Neural cell (in vitro differentiated cells): ENCODE measurements at regions not wholly inside any gene's neighbourhood (a gene's known extent, or its start where the extent isn't known, plus 50 kb on each side); places are given as distances from the start of the nearest gene placed in this dataset.

Source experiments
- H2AFZ ChIP-seq: fragments of 200-600, 300-800 bp; sonication (generic), shearing (Covaris generic); 2 replicates; pipeline ENCODE4 v1.6.0; 2014; ENCODE audit warnings: low read depth, mild to moderate bottlenecking, antibody characterized with exemption, low read length, moderate library complexity
- H3F3A ChIP-seq: fragments of 200-600 bp; shearing (Covaris generic); 2 replicates; pipeline ENCODE4 v1.6.1; 2016; ENCODE audit warnings: mild to moderate bottlenecking, moderate library complexity, mixed read lengths, antibody characterized with exemption, low read length; ENCODE audit not compliant: insufficient read depth, poor library complexity, severe bottlenecking
- H3K27ac ChIP-seq: fragments of 200-600, 300-800 bp; sonication (generic), shearing (Covaris generic); 2 replicates; pipeline ENCODE4 v1.5.1; 2014; ENCODE audit warnings: mild to moderate bottlenecking, low read length, moderate library complexity
- H3K27me3 ChIP-seq: fragments of 300-800, 200-600 bp; sonication (generic), shearing (Covaris generic); 2 replicates; pipeline ENCODE4 v1.6.0; 2014; ENCODE audit warnings: mild to moderate bottlenecking, low read depth, low read length, moderate library complexity; ENCODE audit not compliant: insufficient read depth
- H3K36me3 ChIP-seq: fragments of 300-800, 200-600 bp; sonication (generic), shearing (Covaris generic); 2 replicates; pipeline ENCODE4 v1.5.1; 2014; ENCODE audit warnings: mild to moderate bottlenecking, antibody characterized with exemption, low read length, moderate library complexity; ENCODE audit not compliant: insufficient read depth
- H3K4me2 ChIP-seq: fragments of 300-800, 200-600 bp; sonication (generic), shearing (Covaris generic); 2 replicates; pipeline ENCODE4 v1.6.0; 2014; ENCODE audit warnings: mild to moderate bottlenecking, low read length
- H3K4me3 ChIP-seq: fragments of 300-800, 200-600 bp; sonication (generic), shearing (Covaris generic); 2 replicates; pipeline ENCODE4 v1.5.1; 2014; ENCODE audit warnings: mild to moderate bottlenecking, low read length, moderate library complexity
- H3K79me2 ChIP-seq: fragments of 200-600 bp; shearing (Covaris generic); replicated peaks from 2 replicates; pipeline ENCODE4 v1.6.0; 2014; ENCODE audit warnings: mild to moderate bottlenecking, low read length, moderate library complexity; ENCODE audit not compliant: insufficient read depth
- H3K9ac ChIP-seq: fragments of 300-800, 200-600 bp; sonication (generic), shearing (Covaris generic); 2 replicates; pipeline ENCODE4 v1.6.1; 2016; ENCODE audit warnings: mild to moderate bottlenecking, low read length, mixed read lengths
- H3K9me2 ChIP-seq: fragments of 200-600 bp; shearing (Covaris generic); 2 replicates; pipeline ENCODE4 v1.6.1; 2016; ENCODE audit warnings: mild to moderate bottlenecking, low read length, mixed read lengths; ENCODE audit not compliant: insufficient read depth
- H3K9me3 ChIP-seq: fragments of 200-600, 300-800 bp; sonication (generic), shearing (Covaris generic); 2 replicates; pipeline ENCODE4 v1.6.1; 2016; ENCODE audit warnings: mild to moderate bottlenecking, mixed run types, low read length, moderate library complexity, mixed read lengths
- H4K20me1 ChIP-seq: fragments of 200-600 bp; shearing (Covaris generic); 2 replicates; pipeline ENCODE4 v1.6.1; 2016; ENCODE audit warnings: mild to moderate bottlenecking, mixed run types; ENCODE audit not compliant: insufficient read depth
- EP300 ChIP-seq: fragments of 450-650 bp; conservative IDR thresholded peaks from 2 replicates; pipeline ENCODE4 v1.6.1; 2014; ENCODE audit warnings: antibody characterized with exemption, mild to moderate bottlenecking, moderate library complexity; ENCODE audit not compliant: poor library complexity, severe bottlenecking
- EZH2 ChIP-seq: fragments of 200-600, 300-800 bp; shearing (Covaris generic), sonication (generic); IDR thresholded peaks from 2 replicates; pipeline ENCODE4 v1.6.1; 2014; ENCODE audit warnings: antibody characterized with exemption, low read length, borderline replicate concordance, mild to moderate bottlenecking; ENCODE audit not compliant: insufficient read depth, poor library complexity, severe bottlenecking
- MXI1 ChIP-seq: fragments of 450-650 bp; conservative IDR thresholded peaks from 2 replicates; pipeline ENCODE4 v1.6.1; 2014; ENCODE audit warnings: antibody characterized with exemption, mild to moderate bottlenecking; ENCODE audit not compliant: poor library complexity, severe bottlenecking
- POLR2AphosphoS5 ChIP-seq: IDR thresholded peaks from 2 replicates; pipeline ENCODE4 v1.6.1; 2012
- RAD21 ChIP-seq: fragments of 450-650 bp; conservative IDR thresholded peaks from 2 replicates; pipeline ENCODE4 v1.6.1; 2014; ENCODE audit warnings: antibody characterized with exemption, mild to moderate bottlenecking, moderate library complexity
- SMC3 ChIP-seq: fragments of 450-650 bp; conservative IDR thresholded peaks from 2 replicates; pipeline ENCODE4 v1.6.1; 2014; ENCODE audit warnings: antibody characterized with exemption, mild to moderate bottlenecking, moderate library complexity; ENCODE audit not compliant: poor library complexity
- TAF1 ChIP-seq: IDR thresholded peaks from 2 replicates; pipeline ENCODE4 v1.6.1; 2012; ENCODE audit warnings: low read depth
- TF ChIP-seq, protein P1 (sequence below): fragments of 450-650 bp; IDR thresholded peaks from 2 replicates; pipeline ENCODE4 v1.5.1; 2014; ENCODE audit warnings: antibody characterized with exemption, mild to moderate bottlenecking, moderate library complexity; ENCODE audit not compliant: poor library complexity, severe bottlenecking
- TF ChIP-seq, protein P2 (sequence below): IDR thresholded peaks from 2 replicates; pipeline ENCODE4 v1.6.1; 2012; ENCODE audit warnings: borderline replicate concordance

DNA sequence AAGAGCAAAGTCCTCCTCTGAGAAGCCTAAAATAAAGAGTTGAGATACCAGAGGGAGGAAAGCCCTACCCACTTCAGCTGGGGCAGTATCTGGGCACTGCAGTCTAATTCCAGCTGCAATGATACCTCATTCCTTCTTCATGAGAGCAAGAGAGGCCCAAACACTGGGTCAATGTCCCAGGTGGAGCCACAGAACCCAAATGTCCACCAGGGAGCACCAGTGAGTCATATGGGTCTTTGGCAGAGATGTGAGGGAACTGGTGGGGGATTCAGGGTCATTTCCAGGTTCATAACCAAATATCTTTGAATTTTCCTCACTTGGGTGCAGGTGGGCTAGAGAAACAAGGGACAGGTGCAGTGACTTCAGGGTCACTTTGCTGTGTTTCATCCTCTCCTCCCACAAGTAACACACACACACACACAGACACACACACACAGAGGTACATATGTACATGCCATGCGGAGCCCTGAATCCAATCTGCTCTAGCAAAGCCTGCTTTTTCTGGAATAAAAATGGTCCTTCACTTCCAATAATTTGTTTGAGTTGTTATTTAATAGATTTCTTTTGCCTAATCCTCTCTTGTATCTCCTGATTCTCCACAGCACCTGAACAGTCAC, 585.4 kb downstream of the SOX6 start:
- Histone ChIP-seq H3K9ac (no peak overlapping the region), H2AFZ (no peak overlapping the region), H3K4me2 (no peak overlapping the region), H4K20me1 (no peaks in the 10 kb centered on the region), H3K9me3 (no peaks in the 10 kb centered on the region), H3K27me3 (no peaks in the 10 kb centered on the region), H3K4me3 (no peak overlapping the region), H3K27ac (no peak overlapping the region), H3K36me3 (no peaks in the 10 kb centered on the region), H3F3A (peaks cover 2% of the 10 kb centered on the region), H3K9me2 (no peaks in the 10 kb centered on the region), H3K79me2 (no peaks in the 10 kb centered on the region)
- no peak for TF ChIP-seq RAD21
- TF ChIP-seq, protein P1, sequence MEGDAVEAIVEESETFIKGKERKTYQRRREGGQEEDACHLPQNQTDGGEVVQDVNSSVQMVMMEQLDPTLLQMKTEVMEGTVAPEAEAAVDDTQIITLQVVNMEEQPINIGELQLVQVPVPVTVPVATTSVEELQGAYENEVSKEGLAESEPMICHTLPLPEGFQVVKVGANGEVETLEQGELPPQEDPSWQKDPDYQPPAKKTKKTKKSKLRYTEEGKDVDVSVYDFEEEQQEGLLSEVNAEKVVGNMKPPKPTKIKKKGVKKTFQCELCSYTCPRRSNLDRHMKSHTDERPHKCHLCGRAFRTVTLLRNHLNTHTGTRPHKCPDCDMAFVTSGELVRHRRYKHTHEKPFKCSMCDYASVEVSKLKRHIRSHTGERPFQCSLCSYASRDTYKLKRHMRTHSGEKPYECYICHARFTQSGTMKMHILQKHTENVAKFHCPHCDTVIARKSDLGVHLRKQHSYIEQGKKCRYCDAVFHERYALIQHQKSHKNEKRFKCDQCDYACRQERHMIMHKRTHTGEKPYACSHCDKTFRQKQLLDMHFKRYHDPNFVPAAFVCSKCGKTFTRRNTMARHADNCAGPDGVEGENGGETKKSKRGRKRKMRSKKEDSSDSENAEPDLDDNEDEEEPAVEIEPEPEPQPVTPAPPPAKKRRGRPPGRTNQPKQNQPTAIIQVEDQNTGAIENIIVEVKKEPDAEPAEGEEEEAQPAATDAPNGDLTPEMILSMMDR: no peak
- TF ChIP-seq, protein P2, sequence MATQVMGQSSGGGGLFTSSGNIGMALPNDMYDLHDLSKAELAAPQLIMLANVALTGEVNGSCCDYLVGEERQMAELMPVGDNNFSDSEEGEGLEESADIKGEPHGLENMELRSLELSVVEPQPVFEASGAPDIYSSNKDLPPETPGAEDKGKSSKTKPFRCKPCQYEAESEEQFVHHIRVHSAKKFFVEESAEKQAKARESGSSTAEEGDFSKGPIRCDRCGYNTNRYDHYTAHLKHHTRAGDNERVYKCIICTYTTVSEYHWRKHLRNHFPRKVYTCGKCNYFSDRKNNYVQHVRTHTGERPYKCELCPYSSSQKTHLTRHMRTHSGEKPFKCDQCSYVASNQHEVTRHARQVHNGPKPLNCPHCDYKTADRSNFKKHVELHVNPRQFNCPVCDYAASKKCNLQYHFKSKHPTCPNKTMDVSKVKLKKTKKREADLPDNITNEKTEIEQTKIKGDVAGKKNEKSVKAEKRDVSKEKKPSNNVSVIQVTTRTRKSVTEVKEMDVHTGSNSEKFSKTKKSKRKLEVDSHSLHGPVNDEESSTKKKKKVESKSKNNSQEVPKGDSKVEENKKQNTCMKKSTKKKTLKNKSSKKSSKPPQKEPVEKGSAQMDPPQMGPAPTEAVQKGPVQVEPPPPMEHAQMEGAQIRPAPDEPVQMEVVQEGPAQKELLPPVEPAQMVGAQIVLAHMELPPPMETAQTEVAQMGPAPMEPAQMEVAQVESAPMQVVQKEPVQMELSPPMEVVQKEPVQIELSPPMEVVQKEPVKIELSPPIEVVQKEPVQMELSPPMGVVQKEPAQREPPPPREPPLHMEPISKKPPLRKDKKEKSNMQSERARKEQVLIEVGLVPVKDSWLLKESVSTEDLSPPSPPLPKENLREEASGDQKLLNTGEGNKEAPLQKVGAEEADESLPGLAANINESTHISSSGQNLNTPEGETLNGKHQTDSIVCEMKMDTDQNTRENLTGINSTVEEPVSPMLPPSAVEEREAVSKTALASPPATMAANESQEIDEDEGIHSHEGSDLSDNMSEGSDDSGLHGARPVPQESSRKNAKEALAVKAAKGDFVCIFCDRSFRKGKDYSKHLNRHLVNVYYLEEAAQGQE: no peak
- TF ChIP-seq POLR2AphosphoS5: no peak
- no peak for TF ChIP-seq TAF1
- TF ChIP-seq EP300: no peak
- no peak for TF ChIP-seq EZH2
- no peak for TF ChIP-seq SMC3
- no peak for TF ChIP-seq MXI1

DNA sequence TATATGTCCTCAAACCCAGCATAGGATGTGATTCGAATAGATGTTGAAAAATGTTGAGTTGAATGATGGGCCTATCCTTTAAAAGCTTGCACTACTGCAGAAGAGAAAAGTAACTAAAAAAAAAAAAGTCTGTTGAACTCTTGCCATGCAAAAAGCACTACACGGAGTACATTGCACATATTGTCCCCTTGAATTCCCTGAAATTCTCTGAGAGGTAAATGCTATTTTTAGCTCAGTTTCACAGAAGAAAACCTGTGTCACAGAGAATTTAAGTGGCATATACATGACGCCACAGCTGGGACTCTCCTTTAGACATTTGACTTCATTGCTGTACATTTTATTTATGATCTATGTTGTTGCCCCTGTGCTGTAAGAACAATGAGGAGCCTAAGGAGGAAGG, 583.8 kb downstream of the SOX6 start:
- H3F3A ChIP-seq: peaks cover 2% of the 10 kb centered on the region
- no peak overlapping the region for H3K4me2 ChIP-seq
- no peak overlapping the region for H3K4me3 ChIP-seq
- H3K79me2 ChIP-seq: no peaks in the 10 kb centered on the region
- H3K9me2 ChIP-seq: no peaks in the 10 kb centered on the region
- H3K27me3 ChIP-seq: no peaks in the 10 kb centered on the region
- no peak for TF ChIP-seq SMC3
- TF ChIP-seq EP300: no peak
- TF ChIP-seq TAF1: no peak
- TF ChIP-seq, protein P1: no peak
- no peak for TF ChIP-seq EZH2
- no peak for TF ChIP-seq RAD21
- TF ChIP-seq, protein P2: no peak
- no peak for TF ChIP-seq MXI1
- no peak for TF ChIP-seq POLR2AphosphoS5
- H3K27ac ChIP-seq: no peak overlapping the region
- no peaks in the 10 kb centered on the region for H4K20me1 ChIP-seq
- no peak overlapping the region for H2AFZ ChIP-seq
- H3K9me3 ChIP-seq: no peaks in the 10 kb centered on the region
- no peaks in the 10 kb centered on the region for H3K36me3 ChIP-seq
- H3K9ac ChIP-seq: no peak overlapping the region
